ENCODE measurements at regions not wholly inside any gene's neighbourhood (a gene's known extent, or its start where the extent isn't known, plus 50 kb on each side); places are given as distances from the start of the nearest gene placed in this dataset.
"Not testable (repeated sequence)": the region's sequence is repeated elsewhere in the genome, so short reads cannot be mapped to it uniquely, and the experiment has no call there.

GRCh38 chr5:153365547-153365946, 124.9 kb upstream of the GRIA1 start:
- no peaks in the 10 kb centered on the region for H3K27me3 ChIP-seq (replicated peaks; ENCODE audit: insufficient read depth)

GRCh38 chr5:153367466-153367865, 123.0 kb upstream of the GRIA1 start:
- WGBS: 81% methylated on average over 3 of the region's 3 CpGs

More at GRCh38 chr5:153365547-153365946, 124.9 kb upstream of the GRIA1 start:
- Histone ChIP-seq H3K4me3 (no peak overlapping the region), H3K36me3 (no peaks in the 10 kb centered on the region), H3K27ac (no peak overlapping the region), H3K4me1 (replicated peaks) (no peaks in the 10 kb centered on the region), H3K9me3 (no peaks in the 10 kb centered on the region)
- intact Hi-C loops (cut with DNase I): no loop called here
- no peak for DNase-seq (ENCODE audit: low spot score)
- TF ChIP-seq POLR2A (IDR thresholded peaks at IDR 0.05) (no peak), CTCF (IDR thresholded peaks at IDR 0.05) (no peak), POLR2AphosphoS5 (IDR thresholded peaks at IDR 0.05) (no peak)

GRCh38 chr5:153372425-153373129, 117.9 kb upstream of the GRIA1 start:
- Histone ChIP-seq H3K4me1 (replicated peaks) (no peaks in the 10 kb centered on the region), H3K27ac (no peak overlapping the region), H3K36me3 (no peaks in the 10 kb centered on the region), H3K9me3 (no peaks in the 10 kb centered on the region), H3K4me3 (no peak overlapping the region), H3K27me3 (replicated peaks; ENCODE audit: insufficient read depth) (no peaks in the 10 kb centered on the region)
- intact Hi-C loops (cut with DNase I): no loop called here
- TF ChIP-seq POLR2A (IDR thresholded peaks at IDR 0.05) (no peak), POLR2AphosphoS5 (IDR thresholded peaks at IDR 0.05) (no peak), CTCF (IDR thresholded peaks at IDR 0.05) (no peak)
- no peak for DNase-seq (ENCODE audit: low spot score)
- WGBS: 55% methylated on average over 6 of the region's 6 CpGs

More at GRCh38 chr5:153367466-153367865, 123.0 kb upstream of the GRIA1 start:
- Histone ChIP-seq H3K36me3 (no peaks in the 10 kb centered on the region), H3K27ac (no peak overlapping the region), H3K27me3 (replicated peaks; ENCODE audit: insufficient read depth) (no peaks in the 10 kb centered on the region), H3K4me3 (no peak overlapping the region), H3K4me1 (replicated peaks) (no peaks in the 10 kb centered on the region), H3K9me3 (no peaks in the 10 kb centered on the region)
- intact Hi-C loops (cut with DNase I): no loop called here
- no peak for DNase-seq (ENCODE audit: low spot score)
- TF ChIP-seq POLR2AphosphoS5 (IDR thresholded peaks at IDR 0.05) (no peak), POLR2A (IDR thresholded peaks at IDR 0.05) (no peak)

GRCh38 chr5:153373130-153373498, 117.4 kb upstream of the GRIA1 start:
- intact Hi-C loops (cut with DNase I): no loop called here
- 61% methylated on average over 4 of the region's 4 CpGs for WGBS
- Histone ChIP-seq H3K27me3 (replicated peaks; ENCODE audit: insufficient read depth) (no peaks in the 10 kb centered on the region), H3K27ac (no peak overlapping the region), H3K9me3 (no peaks in the 10 kb centered on the region), H3K36me3 (no peaks in the 10 kb centered on the region), H3K4me1 (replicated peaks) (no peaks in the 10 kb centered on the region), H3K4me3 (no peak overlapping the region)
- DNase-seq (ENCODE audit: low spot score): no peak
- TF ChIP-seq POLR2AphosphoS5 (IDR thresholded peaks at IDR 0.05): no peak
- no peak for TF ChIP-seq CTCF (IDR thresholded peaks at IDR 0.05)
- TF ChIP-seq POLR2A (IDR thresholded peaks at IDR 0.05): no peak

GRCh38 chr5:153381630-153382029, 108.8 kb upstream of the GRIA1 start:
- 90% methylated on average over 10 of the region's 10 CpGs for WGBS
- intact Hi-C loops (cut with DNase I); H3K36me3 ChIP-seq; H3K4me1 ChIP-seq (replicated peaks); H3K27me3 ChIP-seq (replicated peaks; ENCODE audit: insufficient read depth); H3K9me3 ChIP-seq; DNase-seq (ENCODE audit: low spot score); H3K27ac ChIP-seq; H3K4me3 ChIP-seq: not testable (repeated sequence)

- DNase-seq (ENCODE audit: low spot score): no peak
- TF ChIP-seq POLR2A (IDR thresholded peaks at IDR 0.05) (no peak), CTCF (IDR thresholded peaks at IDR 0.05) (no peak), POLR2AphosphoS5 (IDR thresholded peaks at IDR 0.05) (no peak)
- no peak overlapping the region for H3K4me3 ChIP-seq
- H3K9me3 ChIP-seq: no peaks in the 10 kb centered on the region
- intact Hi-C loops (cut with DNase I): no loop called here
- no peaks in the 10 kb centered on the region for H3K4me1 ChIP-seq (replicated peaks)
- H3K27me3 ChIP-seq (replicated peaks; ENCODE audit: insufficient read depth): no peaks in the 10 kb centered on the region
- no peak overlapping the region for H3K27ac ChIP-seq
- H3K36me3 ChIP-seq: no peaks in the 10 kb centered on the region
These were observed 99.9 kb upstream of the GRIA1 start for GRCh38 chr5:153390569-153390968.
